Osteoblast (primary cell): ENCODE measurements at regions not wholly inside any gene's neighbourhood (a gene's known extent, or its start where the extent isn't known, plus 50 kb on each side); places are given as distances from the start of the nearest gene placed in this dataset.

Experiments
- DNase-seq: peaks from one replicate; pipeline ENCODE4 v3.0.0; 2011; ENCODE audit warnings: low spot score, mixed read lengths; ENCODE audit not compliant: insufficient read length; ENCODE audit errors: missing footprints
- H2AFZ ChIP-seq: 2 replicates; pipeline ENCODE4 v1.6.0; 2011; ENCODE audit warnings: mild to moderate bottlenecking, low read length
- H3K27ac ChIP-seq: 2 replicates; pipeline ENCODE4 v1.5.1; 2011; ENCODE audit warnings: mild to moderate bottlenecking, low read depth, low read length, moderate library complexity
- H3K27me3 ChIP-seq: 2 replicates; pipeline ENCODE4 v1.6.0; 2012; ENCODE audit warnings: mild to moderate bottlenecking, control low read depth, inconsistent platforms, low read length, moderate library complexity; ENCODE audit not compliant: insufficient read depth
- H3K36me3 ChIP-seq: 2 replicates; pipeline ENCODE4 v1.5.1; 2011; ENCODE audit warnings: mild to moderate bottlenecking, low read length, control low read depth, moderate library complexity; ENCODE audit not compliant: insufficient read depth
- H3K4me1 ChIP-seq: 2 replicates; pipeline ENCODE4 v1.5.1; 2011; ENCODE audit warnings: mild to moderate bottlenecking, low read length, control low read depth, moderate library complexity; ENCODE audit not compliant: insufficient read depth
- H3K4me2 ChIP-seq: 2 replicates; pipeline ENCODE4 v1.6.0; 2011; ENCODE audit warnings: mild to moderate bottlenecking, low read length; ENCODE audit not compliant: insufficient read depth
- H3K4me3 ChIP-seq: fragments of 200-600 bp; sonication (generic); 3 replicates; pipeline ENCODE4 v1.5.1; 2012; ENCODE audit warnings: mild to moderate bottlenecking, low read length, inconsistent platforms; ENCODE audit not compliant: insufficient read depth
- H3K79me2 ChIP-seq: 2 replicates; pipeline ENCODE4 v1.6.0; 2012; ENCODE audit warnings: mild to moderate bottlenecking, low read length, control low read depth, inconsistent platforms; ENCODE audit not compliant: insufficient read depth
- H3K9me3 ChIP-seq: 2 replicates; pipeline ENCODE4 v1.5.1; 2011; ENCODE audit warnings: low read depth, low read length, control low read depth
- H4K20me1 ChIP-seq: 2 replicates; pipeline ENCODE4 v1.6.0; 2012; ENCODE audit warnings: mild to moderate bottlenecking, low read length, control low read depth; ENCODE audit not compliant: insufficient read depth
- CTCF ChIP-seq: IDR thresholded peaks from 2 replicates; pipeline ENCODE4 v1.5.1; 2011; ENCODE audit warnings: mild to moderate bottlenecking, low read depth, low read length, moderate library complexity; ENCODE audit errors: extremely low read depth

GRCh38 chr12:94766397-94766796 is 116.0 kb upstream of the TMCC3 start:
- Histone ChIP-seq H3K79me2 (no peaks in the 10 kb centered on the region), H3K4me1 (peaks cover 9% of the 10 kb centered on the region), H3K4me2 (no peak overlapping the region), H3K9me3 (no peaks in the 10 kb centered on the region), H3K36me3 (no peaks in the 10 kb centered on the region), H2AFZ (no peak overlapping the region), H3K27me3 (peaks cover 54% of the 10 kb centered on the region), H4K20me1 (no peaks in the 10 kb centered on the region), H3K4me3 (no peak overlapping the region), H3K27ac (no peak overlapping the region)
- no peak for TF ChIP-seq CTCF
- no peak for DNase-seq

GRCh38 chr12:94763462-94763861 is 113.1 kb upstream of the TMCC3 start:
- Histone ChIP-seq H4K20me1 (no peaks in the 10 kb centered on the region), H3K4me3 (no peak overlapping the region), H3K79me2 (no peaks in the 10 kb centered on the region), H3K9me3 (no peaks in the 10 kb centered on the region), H3K4me2 (no peak overlapping the region), H3K27ac (no peak overlapping the region), H2AFZ (no peak overlapping the region), H3K4me1 (peaks cover 9% of the 10 kb centered on the region), H3K36me3 (no peaks in the 10 kb centered on the region), H3K27me3 (peaks cover 25% of the 10 kb centered on the region)
- no peak for DNase-seq
- no peak for TF ChIP-seq CTCF

- Histone ChIP-seq H3K79me2 (no peaks in the 10 kb centered on the region), H3K4me3 (no peak overlapping the region), H3K27ac (no peak overlapping the region), H4K20me1 (no peaks in the 10 kb centered on the region), H3K27me3 (peaks cover 23% of the 10 kb centered on the region), H3K9me3 (no peaks in the 10 kb centered on the region), H2AFZ (no peak overlapping the region), H3K4me1 (peaks cover 5% of the 10 kb centered on the region), H3K36me3 (no peaks in the 10 kb centered on the region), H3K4me2 (no peak overlapping the region)
- no peak for TF ChIP-seq CTCF
- DNase-seq: no peak
Observed at GRCh38 chr12:94762943-94763342, 112.6 kb upstream of the TMCC3 start.

GRCh38 chr12:94762259-94762942 is 112.0 kb upstream of the TMCC3 start:
- H3K36me3 ChIP-seq: no peaks in the 10 kb centered on the region
- peaks cover 20% of the 10 kb centered on the region for H3K27me3 ChIP-seq
- no peaks in the 10 kb centered on the region for H3K79me2 ChIP-seq
- no peak for DNase-seq
- no peak overlapping the region for H3K4me3 ChIP-seq
- H2AFZ ChIP-seq: no peak overlapping the region
- H3K27ac ChIP-seq: peak overlapping the region; percentile 57
- H3K4me2 ChIP-seq: no peak overlapping the region
- no peaks in the 10 kb centered on the region for H4K20me1 ChIP-seq
- TF ChIP-seq CTCF: no peak
- H3K4me1 ChIP-seq: peaks cover 5% of the 10 kb centered on the region
- no peaks in the 10 kb centered on the region for H3K9me3 ChIP-seq
